Dedifferentiated amniotic fluid mesenchymal stem cell (primary cell): ENCODE measurements at regions not wholly inside any gene's neighbourhood (a gene's known extent, or its start where the extent isn't known, plus 50 kb on each side); places are given as distances from the start of the nearest gene placed in this dataset.

ENCODE experiments used
- DNase-seq: peaks from one replicate; pipeline ENCODE4 v3.0.0-alpha.2; 2016; ENCODE audit errors: extremely low spot score

- no peak for DNase-seq
Observed at GRCh38 chr2:22894761-22895160, 490.2 kb upstream of the KLHL29 start.

DNA sequence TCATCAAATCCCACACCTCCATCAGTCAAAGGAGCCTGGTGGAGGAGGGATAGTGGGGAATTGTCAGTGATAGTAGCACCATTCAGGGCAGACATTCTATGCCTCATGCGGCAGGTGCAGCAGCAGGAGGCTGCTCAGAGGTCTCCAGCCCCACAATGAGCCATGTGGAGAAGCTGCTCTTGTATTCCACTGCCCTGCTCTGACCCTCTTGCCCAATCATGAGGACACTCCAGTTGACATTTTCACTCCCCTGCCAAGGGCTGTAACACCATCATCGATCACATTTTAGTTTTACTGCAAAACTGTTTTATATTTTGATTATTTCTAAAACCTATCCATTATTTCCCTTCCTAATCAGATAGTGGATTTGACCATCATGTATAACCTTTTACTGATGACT is 487.6 kb upstream of the KLHL29 start:
- no peak for DNase-seq

DNA sequence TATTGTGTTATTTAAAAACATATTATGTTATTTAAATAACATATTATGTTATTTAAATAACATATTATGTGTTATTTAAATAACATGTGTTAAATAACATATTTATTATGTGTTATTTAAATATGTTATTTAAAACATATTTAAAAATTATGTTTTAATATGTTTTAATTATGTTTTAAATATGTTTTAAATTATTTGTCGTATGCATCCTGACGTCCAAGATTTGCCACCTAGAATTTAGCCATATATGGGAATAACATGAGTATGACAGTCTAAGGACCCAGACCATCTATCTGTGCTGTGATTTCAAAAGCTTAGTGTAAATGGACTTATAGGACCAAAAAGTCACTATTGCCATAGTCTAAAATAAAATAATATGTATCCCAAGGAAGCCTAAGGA is 484.3 kb upstream of the KLHL29 start:
- DNase-seq: no peak

GRCh38 chr2:22901471-22902179 is 483.4 kb upstream of the KLHL29 start:
- no peak for DNase-seq

DNA sequence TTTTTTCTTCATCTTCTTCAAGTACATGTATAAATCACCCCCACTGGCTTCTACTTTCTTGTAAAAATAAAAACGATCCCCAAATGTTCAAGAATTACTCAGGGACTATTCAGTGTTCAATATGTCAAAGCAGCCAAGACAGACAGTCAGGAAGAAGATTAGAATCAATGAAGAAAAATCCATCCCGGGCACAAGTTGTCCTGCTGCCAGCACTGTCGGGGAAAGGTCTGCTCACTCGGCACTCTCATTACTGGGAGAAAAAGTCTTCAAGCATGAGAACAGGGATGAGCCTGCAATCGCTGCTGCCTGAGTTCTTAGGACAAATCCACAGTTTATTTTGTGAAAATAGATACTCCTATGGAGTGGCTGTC is 482.8 kb upstream of the KLHL29 start:
- no peak for DNase-seq

- no peak for DNase-seq
Observed at GRCh38 chr2:22902662-22903165, 482.3 kb upstream of the KLHL29 start.

DNA sequence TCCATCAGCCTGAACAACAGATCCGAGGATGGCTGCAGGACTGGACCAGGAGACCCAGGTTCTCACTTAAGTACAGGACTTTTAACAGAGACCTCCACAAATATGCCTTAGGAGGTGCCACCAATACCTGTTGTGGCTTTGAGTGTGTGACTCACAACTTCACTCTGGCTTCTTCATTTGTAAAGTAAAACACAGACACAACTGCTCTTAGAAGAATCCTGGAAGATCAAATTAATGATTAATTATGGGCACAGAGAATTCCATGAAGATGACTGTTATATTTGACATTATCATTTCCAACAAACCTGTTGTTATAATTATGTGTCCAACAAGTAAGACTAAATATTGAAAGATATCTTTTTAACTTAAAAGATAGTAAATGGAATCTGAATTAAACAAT is 481.4 kb upstream of the KLHL29 start:
- DNase-seq: no peak

DNA sequence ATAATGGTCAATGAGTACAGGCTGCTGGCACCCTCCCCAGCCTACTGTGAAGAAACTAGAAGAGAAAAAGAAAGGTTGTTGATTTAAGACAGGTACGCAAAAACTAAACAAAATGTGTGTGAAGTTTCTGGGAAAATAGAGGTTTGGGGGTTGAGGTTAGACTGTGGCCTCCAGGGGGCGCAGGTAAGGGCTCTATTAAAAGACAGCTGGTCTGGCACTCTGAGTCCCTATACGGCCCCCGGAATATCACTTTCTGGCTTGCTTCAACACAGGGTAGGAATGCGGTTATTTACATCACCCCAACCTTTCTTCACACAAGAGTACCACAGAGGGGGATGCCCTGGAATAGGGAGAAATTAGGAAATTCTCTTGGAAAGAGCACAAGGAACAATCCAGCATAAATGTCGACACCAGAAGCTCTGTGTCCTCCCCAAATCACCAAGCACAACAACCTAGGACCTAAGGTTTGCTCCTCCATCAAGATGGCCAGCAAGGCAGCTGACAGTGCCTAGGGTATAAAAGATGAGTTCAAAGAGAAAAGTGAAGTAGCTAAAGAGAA is 480.8 kb upstream of the KLHL29 start:
- no peak for DNase-seq

DNA sequence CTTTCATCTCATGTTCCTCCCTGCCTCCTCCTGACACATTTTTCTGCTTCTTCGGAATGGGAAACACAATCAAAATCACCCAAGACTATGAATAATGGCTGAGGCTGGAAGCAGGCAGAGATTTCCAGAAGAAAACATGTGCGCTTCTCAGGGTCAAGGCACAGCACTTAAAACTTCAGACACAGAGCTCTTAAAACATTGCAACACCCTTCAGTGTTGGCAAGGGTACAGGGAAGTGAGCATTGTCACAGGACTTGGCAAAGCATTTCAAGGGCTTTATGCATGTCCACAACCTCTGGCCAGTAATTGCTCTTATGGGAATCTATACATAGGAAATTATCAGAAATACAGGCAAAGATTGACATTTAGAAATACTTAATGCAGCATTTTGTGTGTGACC is 477.6 kb upstream of the KLHL29 start:
- no peak for DNase-seq

GRCh38 chr2:22912398-22912797 is 472.6 kb upstream of the KLHL29 start:
- DNase-seq: no peak

DNA sequence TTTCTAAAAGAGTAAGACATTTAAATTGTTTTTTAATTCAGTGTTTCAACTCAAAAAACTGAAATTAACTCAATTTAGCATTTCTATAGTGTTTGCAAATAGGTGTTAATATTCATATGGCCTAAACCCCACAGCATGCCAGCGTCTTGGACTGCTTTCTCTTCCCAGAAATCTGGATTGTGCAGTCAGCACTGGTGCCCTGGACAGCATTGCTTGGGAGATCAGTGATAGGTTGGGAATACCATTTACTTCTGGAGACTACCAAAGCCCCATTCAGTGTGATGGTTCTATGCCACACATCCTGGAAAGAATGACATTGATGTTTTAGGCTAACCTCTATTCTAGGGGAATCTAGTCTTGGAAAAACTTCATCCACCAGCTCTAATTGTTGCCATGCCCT is 455.0 kb upstream of the KLHL29 start:
- DNase-seq: no peak

DNA sequence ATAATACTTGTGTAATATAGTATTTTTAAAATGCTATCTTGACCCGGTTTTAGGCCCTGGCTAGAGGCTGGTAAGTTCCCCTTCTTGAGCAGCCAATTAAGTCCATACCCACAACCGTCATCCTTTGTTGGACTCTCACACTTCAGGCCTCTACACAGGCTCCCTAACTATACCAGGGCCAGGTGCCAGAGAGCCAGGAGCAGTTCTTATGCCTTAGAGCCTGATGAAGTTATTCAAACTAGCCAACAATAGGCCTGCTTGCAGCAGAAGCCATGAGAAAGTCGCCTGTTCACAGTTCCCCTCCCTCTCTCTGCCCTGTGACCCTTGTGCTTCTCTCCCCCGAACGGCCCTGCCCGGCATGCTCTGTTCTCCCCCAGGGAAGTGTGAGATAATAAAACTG is 454.2 kb upstream of the KLHL29 start:
- DNase-seq: no peak

DNA sequence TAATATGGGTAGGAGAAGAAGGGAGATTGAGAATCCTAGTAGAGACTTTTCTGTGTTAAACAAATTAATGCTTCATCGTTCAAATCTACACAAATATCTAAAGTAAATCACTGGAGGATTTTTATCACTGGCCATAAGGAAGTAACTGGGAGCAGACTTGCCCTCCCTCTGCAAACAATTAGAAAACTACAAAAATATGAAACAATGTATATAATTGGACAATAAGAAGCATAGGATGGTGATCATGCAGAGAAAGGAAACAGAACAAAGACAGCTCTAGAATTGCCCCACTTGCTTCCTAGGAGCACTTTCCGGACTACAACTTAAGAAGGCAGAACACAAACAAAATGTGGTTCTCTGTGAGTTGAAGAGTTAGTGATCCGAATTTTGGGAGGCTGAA is 452.7 kb upstream of the KLHL29 start:
- no peak for DNase-seq

GRCh38 chr2:22934747-22935146 is 450.2 kb upstream of the KLHL29 start:
- DNase-seq: no peak

GRCh38 chr2:22942441-22942840 is 442.5 kb upstream of the KLHL29 start:
- no peak for DNase-seq

GRCh38 chr2:22944143-22944542 is 440.8 kb upstream of the KLHL29 start:
- no peak for DNase-seq

DNA sequence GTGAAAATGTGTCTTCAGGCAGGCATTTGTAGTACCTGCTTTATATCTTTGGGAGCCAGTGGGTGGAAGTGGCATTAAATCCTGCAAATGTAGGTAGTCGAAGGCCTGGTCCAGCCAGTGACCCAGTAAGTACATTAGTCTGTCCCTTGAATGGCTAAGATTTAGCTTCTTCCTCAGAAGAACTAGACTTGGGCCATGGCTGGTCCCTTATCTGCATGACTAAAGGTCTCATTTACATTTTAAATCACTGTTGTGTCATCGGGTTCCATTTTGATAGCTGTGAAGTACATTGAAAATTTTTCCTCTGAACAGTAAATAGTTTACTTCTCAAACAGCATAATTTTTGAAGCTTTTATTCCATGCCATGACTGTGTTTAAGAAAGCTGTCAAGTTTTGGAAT is 438.4 kb upstream of the KLHL29 start:
- DNase-seq: no peak

- DNase-seq: no peak
Observed at GRCh38 chr2:22947741-22948140, 437.2 kb upstream of the KLHL29 start.

GRCh38 chr2:22950431-22950830 is 434.5 kb upstream of the KLHL29 start:
- DNase-seq: no peak

- DNase-seq: no peak
Observed at GRCh38 chr2:22952656-22953225, 432.2 kb upstream of the KLHL29 start.

- DNase-seq: no peak
Observed at GRCh38 chr2:22957446-22957845, 427.5 kb upstream of the KLHL29 start.

GRCh38 chr2:22958308-22958707 is 426.7 kb upstream of the KLHL29 start:
- no peak for DNase-seq

- no peak for DNase-seq
Observed at GRCh38 chr2:22967756-22968155, 417.2 kb upstream of the KLHL29 start.
